GM12872 (cell line): ENCODE measurements at regions not wholly inside any gene's neighbourhood (a gene's known extent, or its start where the extent isn't known, plus 50 kb on each side); places are given as distances from the start of the nearest gene placed in this dataset.

Experiments used
- TF ChIP-seq, protein P1 (sequence below): IDR thresholded peaks from 3 replicates; pipeline ENCODE4 v1.5.1; 2011; ENCODE audit warnings: low read depth, mild to moderate bottlenecking, low read length, moderate library complexity; ENCODE audit not compliant: insufficient read depth

GRCh38 chr7:131071786-131072504 lies 255.7 kb upstream of the MKLN1 start:
- TF ChIP-seq, protein P1, sequence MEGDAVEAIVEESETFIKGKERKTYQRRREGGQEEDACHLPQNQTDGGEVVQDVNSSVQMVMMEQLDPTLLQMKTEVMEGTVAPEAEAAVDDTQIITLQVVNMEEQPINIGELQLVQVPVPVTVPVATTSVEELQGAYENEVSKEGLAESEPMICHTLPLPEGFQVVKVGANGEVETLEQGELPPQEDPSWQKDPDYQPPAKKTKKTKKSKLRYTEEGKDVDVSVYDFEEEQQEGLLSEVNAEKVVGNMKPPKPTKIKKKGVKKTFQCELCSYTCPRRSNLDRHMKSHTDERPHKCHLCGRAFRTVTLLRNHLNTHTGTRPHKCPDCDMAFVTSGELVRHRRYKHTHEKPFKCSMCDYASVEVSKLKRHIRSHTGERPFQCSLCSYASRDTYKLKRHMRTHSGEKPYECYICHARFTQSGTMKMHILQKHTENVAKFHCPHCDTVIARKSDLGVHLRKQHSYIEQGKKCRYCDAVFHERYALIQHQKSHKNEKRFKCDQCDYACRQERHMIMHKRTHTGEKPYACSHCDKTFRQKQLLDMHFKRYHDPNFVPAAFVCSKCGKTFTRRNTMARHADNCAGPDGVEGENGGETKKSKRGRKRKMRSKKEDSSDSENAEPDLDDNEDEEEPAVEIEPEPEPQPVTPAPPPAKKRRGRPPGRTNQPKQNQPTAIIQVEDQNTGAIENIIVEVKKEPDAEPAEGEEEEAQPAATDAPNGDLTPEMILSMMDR, result no peak; the same call in 2 of the 3 replicates

GRCh38 chr7:131072505-131073091 lies 255.1 kb upstream of the MKLN1 start:
- TF ChIP-seq, protein P1, result no peak

- TF ChIP-seq, protein P1, result no peak
Observed at GRCh38 chr7:131074043-131074442, 253.6 kb upstream of the MKLN1 start.

- TF ChIP-seq, protein P1, result no peak
Observed at GRCh38 chr7:131074585-131074984, 253.1 kb upstream of the MKLN1 start.

GRCh38 chr7:131075406-131075805 lies 252.3 kb upstream of the MKLN1 start:
- TF ChIP-seq, protein P1, result no peak

DNA sequence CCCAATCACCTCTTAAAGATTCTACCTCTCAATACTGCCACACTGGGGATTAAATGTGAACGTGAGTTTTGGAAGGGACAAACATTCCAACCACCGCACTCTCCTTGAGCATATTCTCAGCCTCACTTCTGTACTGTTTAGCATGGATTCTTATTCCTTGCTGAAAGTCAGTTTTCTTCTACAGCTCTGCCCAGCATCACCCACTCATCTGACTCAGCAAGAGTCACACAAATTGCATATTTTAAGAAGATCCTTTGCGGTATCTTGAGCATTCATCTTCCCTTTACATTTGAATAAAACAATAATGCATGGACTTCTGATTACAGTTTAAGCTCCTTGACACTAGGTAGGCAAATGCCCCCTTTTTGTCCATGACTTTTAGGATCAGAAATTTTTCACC lies 251.6 kb upstream of the MKLN1 start:
- TF ChIP-seq, protein P1, result no peak

- TF ChIP-seq, protein P1, result no peak
Observed at GRCh38 chr7:131076711-131077181, 250.9 kb upstream of the MKLN1 start.
